ENCODE measurements at regions not wholly inside any gene's neighbourhood (a gene's known extent, or its start where the extent isn't known, plus 50 kb on each side); places are given as distances from the start of the nearest gene placed in this dataset.

- TF ChIP-seq CHD7 (IDR thresholded peaks at IDR 0.05; ENCODE audit: insufficient replicate concordance, low read length) = no peak
- no peak for TF ChIP-seq SUZ12 (IDR thresholded peaks at IDR 0.05; ENCODE audit: low read length)
- no peak for TF ChIP-seq KDM4A (IDR thresholded peaks at IDR 0.05; ENCODE audit: low read depth, low read length, severe bottlenecking)
- no peak for TF ChIP-seq MAFK (IDR thresholded peaks at IDR 0.05; ENCODE audit: low read depth, low read length)
- no peak for TF ChIP-seq ATF2 (IDR thresholded peaks at IDR 0.05; ENCODE audit: low read length)
Measured at GRCh38 chr2:177342736-177343135, 49.8 kb upstream of the AGPS start (continued).
